ENCODE measurements at regions not wholly inside any gene's neighbourhood (a gene's known extent, or its start where the extent isn't known, plus 50 kb on each side); places are given as distances from the start of the nearest gene placed in this dataset.

DNA sequence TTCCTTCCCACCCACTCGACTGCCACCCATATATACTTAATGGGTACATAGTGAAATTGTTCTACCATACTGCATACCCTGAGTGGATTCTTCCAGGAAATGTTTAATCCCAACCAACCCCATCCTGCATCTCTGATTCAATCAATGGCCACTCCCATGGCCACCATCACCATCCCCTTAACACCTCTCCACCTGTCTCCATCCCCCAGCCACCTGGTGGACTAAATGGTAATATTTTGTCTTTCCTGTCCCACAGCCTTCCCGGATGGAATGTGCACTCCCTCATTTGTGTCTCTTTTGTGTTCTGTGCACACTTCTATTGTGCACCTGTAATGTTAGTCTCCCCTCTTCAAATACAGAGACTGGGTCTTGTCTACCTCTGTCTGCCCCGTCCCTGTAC is 259.9 kb downstream of the ALDH8A1 start:
- WGBS, 2 donors: 92 to 93% methylated on average over 3 of the region's 3 CpGs
- no peaks in the 10 kb centered on the region for H3K9me3 ChIP-seq
- no peak overlapping the region for H3K4me3 ChIP-seq
- intact Hi-C loops (cut with DNase I): no loop called here
- no peaks in the 10 kb centered on the region for H3K4me1 ChIP-seq
- no peak for DNase-seq
- no peaks in the 10 kb centered on the region for H3K36me3 ChIP-seq
- no peak overlapping the region for H3K27ac ChIP-seq
- H3K27me3 ChIP-seq: no peaks in the 10 kb centered on the region
- TF ChIP-seq, protein P1, sequence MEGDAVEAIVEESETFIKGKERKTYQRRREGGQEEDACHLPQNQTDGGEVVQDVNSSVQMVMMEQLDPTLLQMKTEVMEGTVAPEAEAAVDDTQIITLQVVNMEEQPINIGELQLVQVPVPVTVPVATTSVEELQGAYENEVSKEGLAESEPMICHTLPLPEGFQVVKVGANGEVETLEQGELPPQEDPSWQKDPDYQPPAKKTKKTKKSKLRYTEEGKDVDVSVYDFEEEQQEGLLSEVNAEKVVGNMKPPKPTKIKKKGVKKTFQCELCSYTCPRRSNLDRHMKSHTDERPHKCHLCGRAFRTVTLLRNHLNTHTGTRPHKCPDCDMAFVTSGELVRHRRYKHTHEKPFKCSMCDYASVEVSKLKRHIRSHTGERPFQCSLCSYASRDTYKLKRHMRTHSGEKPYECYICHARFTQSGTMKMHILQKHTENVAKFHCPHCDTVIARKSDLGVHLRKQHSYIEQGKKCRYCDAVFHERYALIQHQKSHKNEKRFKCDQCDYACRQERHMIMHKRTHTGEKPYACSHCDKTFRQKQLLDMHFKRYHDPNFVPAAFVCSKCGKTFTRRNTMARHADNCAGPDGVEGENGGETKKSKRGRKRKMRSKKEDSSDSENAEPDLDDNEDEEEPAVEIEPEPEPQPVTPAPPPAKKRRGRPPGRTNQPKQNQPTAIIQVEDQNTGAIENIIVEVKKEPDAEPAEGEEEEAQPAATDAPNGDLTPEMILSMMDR (IDR thresholded peaks at IDR 0.05): no peak
- TF ChIP-seq POLR2AphosphoS5 (IDR thresholded peaks at IDR 0.05) (no peak), POLR2A (IDR thresholded peaks at IDR 0.05) (no peak), EP300 (IDR thresholded peaks at IDR 0.05) (no peak)

DNA sequence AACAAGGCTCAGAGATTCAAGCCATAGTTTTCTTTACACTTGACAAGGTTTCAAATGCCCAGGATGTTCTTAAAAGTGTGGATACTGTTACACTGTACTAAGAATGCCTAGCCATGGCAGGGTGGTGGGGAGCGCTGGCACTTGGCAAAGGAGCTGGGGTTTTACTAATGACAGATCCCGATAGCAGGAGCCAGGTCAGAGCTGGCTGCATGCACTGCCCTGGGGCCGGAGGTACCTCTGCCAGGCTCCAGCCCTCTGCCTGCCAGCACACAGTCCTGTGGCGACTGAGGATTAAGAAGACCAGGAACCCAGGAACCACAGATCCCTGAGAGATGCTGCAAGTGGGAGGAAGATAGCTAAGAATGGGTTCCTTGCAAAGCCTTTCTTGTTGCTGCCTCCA is 260.3 kb downstream of the ALDH8A1 start:
- Histone ChIP-seq H3K4me3 (no peak overlapping the region), H3K27ac (no peak overlapping the region), H3K36me3 (no peaks in the 10 kb centered on the region), H3K4me1 (no peaks in the 10 kb centered on the region), H3K27me3 (no peaks in the 10 kb centered on the region), H3K9me3 (no peaks in the 10 kb centered on the region)
- intact Hi-C loops (cut with DNase I): no loop called here
- no peak for DNase-seq
- 92 to 96% methylated on average over 4 of the region's 4 CpGs for WGBS, 2 donors
- TF ChIP-seq POLR2AphosphoS5 (IDR thresholded peaks at IDR 0.05) (no peak), POLR2A (IDR thresholded peaks at IDR 0.05) (no peak), EP300 (IDR thresholded peaks at IDR 0.05) (no peak)
- TF ChIP-seq, protein P1 (IDR thresholded peaks at IDR 0.05): no peak

DNA sequence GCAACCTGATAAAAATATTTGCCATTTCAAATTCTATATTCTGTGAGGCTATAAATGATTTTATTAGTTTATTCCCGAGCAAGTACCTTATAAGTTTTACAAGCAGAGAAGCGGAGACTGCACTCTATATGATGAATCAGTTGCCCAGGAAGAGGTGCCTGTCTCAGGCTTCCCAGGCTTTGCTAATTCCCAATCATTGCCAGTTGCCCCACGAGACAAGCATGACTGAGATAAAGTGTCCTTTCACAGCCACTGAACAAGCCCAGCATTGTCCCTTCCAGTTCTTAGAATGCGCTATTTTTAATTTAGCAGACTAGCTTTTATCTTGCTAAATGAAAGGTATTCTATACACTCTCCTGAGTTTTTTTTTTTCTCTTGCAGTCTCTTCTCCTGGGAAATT is 260.7 kb downstream of the ALDH8A1 start:
- 37 to 66% methylated on average over 4 of the region's 4 CpGs for WGBS, 2 donors
- Histone ChIP-seq H3K27ac (no peak overlapping the region), H3K4me3 (no peak overlapping the region), H3K9me3 (no peaks in the 10 kb centered on the region), H3K27me3 (no peaks in the 10 kb centered on the region), H3K4me1 (no peaks in the 10 kb centered on the region), H3K36me3 (no peaks in the 10 kb centered on the region)
- no peak for TF ChIP-seq POLR2AphosphoS5 (IDR thresholded peaks at IDR 0.05)
- TF ChIP-seq POLR2A (IDR thresholded peaks at IDR 0.05): no peak
- no peak for TF ChIP-seq EP300 (IDR thresholded peaks at IDR 0.05)
- TF ChIP-seq, protein P1 (IDR thresholded peaks at IDR 0.05): no peak
- intact Hi-C loops (cut with DNase I): no loop called here
- DNase-seq: no peak

DNA sequence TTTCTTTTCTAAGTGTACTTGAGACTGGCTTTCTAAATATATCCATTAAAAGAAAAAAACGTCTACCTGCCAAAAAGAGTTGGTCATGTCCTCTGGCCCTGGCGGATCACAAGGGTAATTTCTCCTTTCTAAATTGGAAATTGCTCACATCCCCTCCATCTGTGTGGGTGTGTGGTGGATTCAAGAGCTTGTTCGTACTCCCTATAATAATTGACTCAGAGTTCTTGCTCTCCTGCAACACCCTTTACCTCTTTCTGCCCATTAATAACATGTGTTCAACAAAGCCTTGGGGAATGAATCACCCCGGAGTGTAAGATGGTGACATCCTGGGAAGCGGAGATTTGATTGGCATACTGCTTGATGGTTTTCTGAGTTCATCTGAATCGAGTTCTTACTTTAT is 263.8 kb downstream of the ALDH8A1 start:
- Histone ChIP-seq H3K27ac (no peak overlapping the region), H3K4me3 (no peak overlapping the region), H3K9me3 (no peaks in the 10 kb centered on the region), H3K27me3 (no peaks in the 10 kb centered on the region), H3K4me1 (no peaks in the 10 kb centered on the region), H3K36me3 (no peaks in the 10 kb centered on the region)
- 74 to 78% methylated on average over 6 of the region's 6 CpGs for WGBS, 2 donors
- DNase-seq: no peak
- intact Hi-C loops (cut with DNase I): no loop called here
- TF ChIP-seq POLR2AphosphoS5 (IDR thresholded peaks at IDR 0.05): no peak

DNA sequence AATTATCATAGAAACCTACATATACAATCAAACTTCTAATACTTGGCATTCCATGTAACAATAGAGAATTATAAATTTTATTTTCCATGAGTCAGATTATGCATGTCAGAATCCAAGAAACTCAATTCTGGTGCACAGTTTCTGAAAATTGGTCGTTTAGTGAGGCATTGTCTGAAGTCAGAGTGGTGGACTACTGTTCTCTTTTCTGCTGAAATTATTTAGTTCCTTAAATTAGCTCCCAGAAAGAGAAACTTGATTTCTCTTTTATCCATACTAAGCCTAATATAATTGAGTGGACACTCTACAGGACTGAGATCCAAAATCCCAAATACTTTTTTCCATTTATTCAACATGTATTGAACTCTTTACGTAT is 265.5 kb downstream of the ALDH8A1 start:
- H3K27me3 ChIP-seq: no peaks in the 10 kb centered on the region
- no peaks in the 10 kb centered on the region for H3K9me3 ChIP-seq
- no peak for DNase-seq
- WGBS, 2 donors: 84% methylated on average over 2 of the region's 2 CpGs
- no peak overlapping the region for H3K27ac ChIP-seq
- H3K36me3 ChIP-seq: no peaks in the 10 kb centered on the region
- H3K4me1 ChIP-seq: no peaks in the 10 kb centered on the region
- intact Hi-C loops (cut with DNase I): no loop called here
- H3K4me3 ChIP-seq: no peak overlapping the region
- TF ChIP-seq POLR2AphosphoS5 (IDR thresholded peaks at IDR 0.05): no peak
- TF ChIP-seq POLR2A (IDR thresholded peaks at IDR 0.05): no peak
- TF ChIP-seq, protein P1 (IDR thresholded peaks at IDR 0.05): no peak
- TF ChIP-seq EP300 (IDR thresholded peaks at IDR 0.05): no peak
